Middle frontal gyrus (tissue), 1 donor: ENCODE measurements at regions not wholly inside any gene's neighbourhood (a gene's known extent, or its start where the extent isn't known, plus 50 kb on each side); places are given as distances from the start of the nearest gene placed in this dataset.
"Not testable (repeated sequence)": the region's sequence is repeated elsewhere in the genome, so short reads cannot be mapped to it uniquely, and the experiment has no call there.

Experiments used
- DNase-seq: peaks from one replicate; pipeline ENCODE4 v3.0.0-alpha.2; 2015; ENCODE audit warnings: low spot score; ENCODE audit errors: extremely low spot score

- no peak for DNase-seq
Measured at GRCh38 chr3:25844891-25845290, 55.0 kb downstream of the OXSM start.

GRCh38 chr3:25846282-25846681, 56.4 kb downstream of the OXSM start:
- no peak for DNase-seq

GRCh38 chr3:25849091-25849490, 59.2 kb downstream of the OXSM start:
- no peak for DNase-seq

GRCh38 chr3:25849641-25850385, 59.9 kb downstream of the OXSM start:
- DNase-seq, result no peak

- not testable (repeated sequence) for DNase-seq
Measured at GRCh38 chr3:25851693-25852259, 61.9 kb downstream of the OXSM start.

- DNase-seq, result no peak
Measured at GRCh38 chr3:25854214-25854613, 64.3 kb downstream of the OXSM start.

GRCh38 chr3:25854635-25855034, 64.7 kb downstream of the OXSM start:
- no peak for DNase-seq

- DNase-seq, result no peak
Measured at GRCh38 chr3:25855266-25855784, 65.4 kb downstream of the OXSM start.

- DNase-seq, result no peak
Measured at GRCh38 chr3:25856902-25857518, 67.1 kb downstream of the OXSM start.

- no peak for DNase-seq
Measured at GRCh38 chr3:25861566-25861965, 71.7 kb downstream of the OXSM start.

GRCh38 chr3:25863011-25863415, 73.1 kb downstream of the OXSM start:
- no peak for DNase-seq

- DNase-seq, result no peak
Measured at GRCh38 chr3:25863416-25863959, 73.6 kb downstream of the OXSM start.

GRCh38 chr3:25870452-25870851, 80.6 kb downstream of the OXSM start:
- no peak for DNase-seq

GRCh38 chr3:25872200-25872877, 82.4 kb downstream of the OXSM start:
- DNase-seq, result no peak

- DNase-seq, result no peak
Measured at GRCh38 chr3:25883492-25883891, 93.6 kb downstream of the OXSM start.

GRCh38 chr3:25884981-25885380, 95.1 kb downstream of the OXSM start:
- no peak for DNase-seq

- no peak for DNase-seq
Measured at GRCh38 chr3:25885544-25885943, 95.7 kb downstream of the OXSM start.

GRCh38 chr3:25887907-25888306, 98.0 kb downstream of the OXSM start:
- DNase-seq, result no peak

GRCh38 chr3:25888892-25889524, 99.1 kb downstream of the OXSM start:
- no peak for DNase-seq

- no peak for DNase-seq
Measured at GRCh38 chr3:25889525-25889917, 99.6 kb downstream of the OXSM start.

GRCh38 chr3:25894101-25894500, 104.2 kb downstream of the OXSM start:
- no peak for DNase-seq
